ENCODE measurements at regions not wholly inside any gene's neighbourhood (a gene's known extent, or its start where the extent isn't known, plus 50 kb on each side); places are given as distances from the start of the nearest gene placed in this dataset.
"Not testable (repeated sequence)": the region's sequence is repeated elsewhere in the genome, so short reads cannot be mapped to it uniquely, and the experiment has no call there.

- not testable (repeated sequence) for TF ChIP-seq POLR2A (IDR thresholded peaks at IDR 0.05); CTCF (IDR thresholded peaks at IDR 0.05 in 8 of 11, conservative IDR thresholded peaks at IDR 0.05 in 3 of 11); POLR2AphosphoS5 (IDR thresholded peaks at IDR 0.05)
Measured at GRCh38 chr3:35316841-35317240, 322.5 kb upstream of the ARPP21 start.

Data from spleen (tissue), 7 donors.